Right cardiac atrium (tissue), 5 donors: ENCODE measurements at regions not wholly inside any gene's neighbourhood (a gene's known extent, or its start where the extent isn't known, plus 50 kb on each side); places are given as distances from the start of the nearest gene placed in this dataset.

Experiments used
- ATAC-seq, 2 donors: fragments of 200-7000 bp; cut with Tn5 transposase; one replicate each; pipeline versions ENCODE4 v1.8.0 to v1.9.1; 2020; ENCODE audit warnings: moderate library complexity in 2 of 2, mild to moderate bottlenecking in 1 of 2
- DNase-seq, 3 donors: peaks; one replicate each; pipeline ENCODE4 v3.0.0-alpha.2; 2020
- H3K27ac ChIP-seq: one replicate; pipeline ENCODE4 v1.5.1; 2013; ENCODE audit warnings: mild to moderate bottlenecking, low read length, control low read depth, moderate library complexity
- H3K27me3 ChIP-seq: one replicate; pipeline ENCODE4 v1.6.1; 2013; ENCODE audit not compliant: control insufficient read depth, insufficient read depth
- H3K4me1 ChIP-seq: one replicate; pipeline ENCODE4 v1.6.1; 2013; ENCODE audit warnings: low read length; ENCODE audit not compliant: control insufficient read depth, insufficient read depth
- H3K4me3 ChIP-seq: one replicate; pipeline ENCODE4 v1.5.1; 2013; ENCODE audit warnings: low read length, control low read depth
- H3K9me3 ChIP-seq: one replicate; pipeline ENCODE4 v1.6.1; 2013; ENCODE audit warnings: low read length; ENCODE audit not compliant: control insufficient read depth
- WGBS: extraction: QIAGEN DNeasy Blood & Tissue Kit; methylation state at CpG from one replicate; pipeline ENCODE4 v1.1.7; 2013; 5-methylcytosine and 5-hydroxymethylcytosine counted together
- intact Hi-C, 4 donors: fragments of 100-400 bp; cut with DNase I; formaldehyde crosslinking; loops; one replicate each; pipeline versions ENCODE4 v1.11.0 to v1.14.0; 2022 to 2023
- donor health status: healthy with polysubstance abuse.
- donor health status: DM: no; HTN: yes; CAD: no.
- donor health status: DM: no; HTN: no; CAD: no.
- donor health status: DM: no; HTN: yes; CAD: no; lungs with severe emphysema.
- donor health status: DM: yes; HTN: yes; CAD: no.

GRCh38 chrX:16284842-16285241 is 117.6 kb downstream of the MAGEB17 start:
- ATAC-seq (no peak), DNase-seq (no peak)
- H3K4me3 ChIP-seq = no peak overlapping the region
- no peaks in the 10 kb centered on the region for H3K27me3 ChIP-seq
- no peak overlapping the region for H3K27ac ChIP-seq
- intact Hi-C loops = no loop called here
- no peaks in the 10 kb centered on the region for H3K9me3 ChIP-seq
- no peaks in the 10 kb centered on the region for H3K4me1 ChIP-seq

GRCh38 chrX:16290997-16291396 is 123.7 kb downstream of the MAGEB17 start:
- DNase-seq = no peak
- H3K27ac ChIP-seq = no peak overlapping the region
- no peaks in the 10 kb centered on the region for H3K9me3 ChIP-seq
- no peaks in the 10 kb centered on the region for H3K27me3 ChIP-seq
- 77% methylated on average over 1 of the region's 1 CpG for WGBS
- intact Hi-C loops = no loop called here
- no peak overlapping the region for H3K4me3 ChIP-seq
- no peaks in the 10 kb centered on the region for H3K4me1 ChIP-seq
- ATAC-seq = no peak

- no peak for DNase-seq
- H3K4me3 ChIP-seq = no peak overlapping the region
- H3K27me3 ChIP-seq = no peaks in the 10 kb centered on the region
- no peak for ATAC-seq
- intact Hi-C loops = no loop called here
- no peaks in the 10 kb centered on the region for H3K9me3 ChIP-seq
- no peaks in the 10 kb centered on the region for H3K4me1 ChIP-seq
- no peak overlapping the region for H3K27ac ChIP-seq
- WGBS = 84% methylated on average over 2 of the region's 2 CpGs
Measured at GRCh38 chrX:16300831-16301230, 133.6 kb downstream of the MAGEB17 start.

- WGBS = 75% methylated on average over 5 of the region's 5 CpGs
- intact Hi-C loops = no loop called here
Measured at GRCh38 chrX:16304751-16305150, 137.5 kb downstream of the MAGEB17 start.

GRCh38 chrX:16305187-16305586 is 137.9 kb downstream of the MAGEB17 start:
- no peak for ATAC-seq
- no peak overlapping the region for H3K27ac ChIP-seq
- no peaks in the 10 kb centered on the region for H3K9me3 ChIP-seq
- H3K4me3 ChIP-seq = no peak overlapping the region
- WGBS = 85% methylated on average over 2 of the region's 2 CpGs
- no peak for DNase-seq
- H3K4me1 ChIP-seq = no peaks in the 10 kb centered on the region
- no peaks in the 10 kb centered on the region for H3K27me3 ChIP-seq
- intact Hi-C loops = no loop called here

More at GRCh38 chrX:16304751-16305150, 137.5 kb downstream of the MAGEB17 start:
- DNase-seq (no peak), ATAC-seq (no peak)
- Histone ChIP-seq H3K4me1 (no peaks in the 10 kb centered on the region), H3K9me3 (no peaks in the 10 kb centered on the region), H3K27ac (no peak overlapping the region), H3K27me3 (no peaks in the 10 kb centered on the region), H3K4me3 (no peak overlapping the region)

- H3K9me3 ChIP-seq = no peaks in the 10 kb centered on the region
- H3K27me3 ChIP-seq = no peaks in the 10 kb centered on the region
- 81% methylated on average over 2 of the region's 2 CpGs for WGBS
- no peak for ATAC-seq
- no peak overlapping the region for H3K27ac ChIP-seq
- no peaks in the 10 kb centered on the region for H3K4me1 ChIP-seq
- intact Hi-C loops = no loop called here
- H3K4me3 ChIP-seq = no peak overlapping the region
- DNase-seq = no peak
Measured at GRCh38 chrX:16307950-16308349, 140.7 kb downstream of the MAGEB17 start.

GRCh38 chrX:16308773-16309172 is 141.5 kb downstream of the MAGEB17 start:
- H3K4me1 ChIP-seq = no peaks in the 10 kb centered on the region

GRCh38 chrX:16310326-16310725 is 143.0 kb downstream of the MAGEB17 start:
- ATAC-seq (no peak), DNase-seq (no peak)
- Histone ChIP-seq H3K27me3 (no peaks in the 10 kb centered on the region), H3K27ac (no peak overlapping the region), H3K4me3 (no peak overlapping the region), H3K9me3 (no peaks in the 10 kb centered on the region), H3K4me1 (no peaks in the 10 kb centered on the region)
- 82% methylated on average over 1 of the region's 1 CpG for WGBS
- intact Hi-C loops = no loop called here

More at GRCh38 chrX:16308773-16309172, 141.5 kb downstream of the MAGEB17 start:
- intact Hi-C loops = no loop called here
- DNase-seq (no peak), ATAC-seq (no peak)
- Histone ChIP-seq H3K27me3 (no peaks in the 10 kb centered on the region), H3K4me3 (no peak overlapping the region), H3K27ac (no peak overlapping the region), H3K9me3 (no peaks in the 10 kb centered on the region)
- WGBS = 76% methylated on average over 4 of the region's 4 CpGs

GRCh38 chrX:16311671-16312070 is 144.4 kb downstream of the MAGEB17 start:
- no peak overlapping the region for H3K4me3 ChIP-seq
- H3K27ac ChIP-seq = no peak overlapping the region
- DNase-seq (no peak), ATAC-seq (no peak)
- no peaks in the 10 kb centered on the region for H3K9me3 ChIP-seq
- no peaks in the 10 kb centered on the region for H3K4me1 ChIP-seq
- H3K27me3 ChIP-seq = no peaks in the 10 kb centered on the region
- intact Hi-C loops = no loop called here
- WGBS = 71% methylated on average over 4 of the region's 4 CpGs

- Histone ChIP-seq H3K27ac (no peak overlapping the region), H3K9me3 (no peaks in the 10 kb centered on the region), H3K4me1 (no peaks in the 10 kb centered on the region), H3K27me3 (no peaks in the 10 kb centered on the region), H3K4me3 (no peak overlapping the region)
- intact Hi-C loops = no loop called here
- WGBS = 72% methylated on average over 13 of the region's 13 CpGs
- ATAC-seq (no peak), DNase-seq (no peak)
Measured at GRCh38 chrX:16312761-16313623, 145.7 kb downstream of the MAGEB17 start.

- ATAC-seq = no peak
Measured at GRCh38 chrX:16316331-16316730, 149.1 kb downstream of the MAGEB17 start.

GRCh38 chrX:16319929-16320328 is 152.6 kb downstream of the MAGEB17 start:
- intact Hi-C loops = no loop called here
- Histone ChIP-seq H3K27ac (no peak overlapping the region), H3K4me3 (no peak overlapping the region), H3K27me3 (no peaks in the 10 kb centered on the region), H3K9me3 (no peaks in the 10 kb centered on the region), H3K4me1 (no peaks in the 10 kb centered on the region)
- no peak for DNase-seq
- no peak for ATAC-seq
- 76% methylated on average over 2 of the region's 2 CpGs for WGBS

More at GRCh38 chrX:16316331-16316730, 149.1 kb downstream of the MAGEB17 start:
- no peak overlapping the region for H3K4me3 ChIP-seq
- H3K27ac ChIP-seq = no peak overlapping the region
- H3K4me1 ChIP-seq = no peaks in the 10 kb centered on the region
- no peaks in the 10 kb centered on the region for H3K27me3 ChIP-seq
- WGBS = 80% methylated on average over 4 of the region's 4 CpGs
- H3K9me3 ChIP-seq = no peaks in the 10 kb centered on the region
- DNase-seq = no peak
- intact Hi-C loops = no loop called here
